A549 (cell line): ENCODE measurements at regions not wholly inside any gene's neighbourhood (a gene's known extent, or its start where the extent isn't known, plus 50 kb on each side); places are given as distances from the start of the nearest gene placed in this dataset.

Source experiments
- ATAC-seq, 2 experiments: fragments of 200-7000 bp in 1 of 2; fragments of >200 bp in 1 of 2; cut with Nextera tagmentation in 1 of 2; cut with Tn5 transposase in 1 of 2; 3 replicates each; pipeline versions ENCODE4 v1.8.0 to v1.9.1; 2018 to 2020; ENCODE audit warnings: mild to moderate bottlenecking in 1 of 2, moderate library complexity in 1 of 2
- CTCF ChIA-PET: fragments of 300-600 bp; sonication (Branson Sonifier 250); formaldehyde crosslinking; extraction: SDS; loops from one replicate; lab custom pipeline; 2021; ENCODE audit warnings: antibody characterized with exemption, inconsistent platforms; lab: Yijun Ruan, JAX
- POLR2A ChIA-PET: fragments of 350-600 bp; formaldehyde crosslinking; extraction: SDS; loops from one replicate; lab custom pipeline; 2021; ENCODE audit warnings: antibody characterized with exemption, inconsistent platforms; lab: Yijun Ruan, JAX
- DNase-seq, 2 experiments: peaks; one replicate each; pipeline versions ENCODE4 v3.0.0 to v3.0.0-alpha.2; 2011 to 2016; ENCODE audit warnings: low read depth in 1 of 2, low spot score in 1 of 2
- FAIRE-seq: peaks from 2 replicates; lab custom pipeline; 2011; peaks lifted over from hg19 to GRCh38; lab: Jason Lieb, UNC
- H3K27ac ChIP-seq, 2 experiments: fragments of >200 bp; sonication (Bioruptor Twin); formaldehyde crosslinking; 3 replicates each; pipeline ENCODE4 v1.5.1; 2016 to 2017
- H3K4me1 ChIP-seq: fragments of >200 bp; sonication (Bioruptor Twin); formaldehyde crosslinking; 3 replicates; pipeline ENCODE4 v1.6.1; 2016
- H3K4me2 ChIP-seq: fragments of >200 bp; sonication (Bioruptor Twin); formaldehyde crosslinking; 3 replicates; pipeline ENCODE4 v1.6.1; 2016
- H3K4me3 ChIP-seq: fragments of >200 bp; sonication (Bioruptor Twin); formaldehyde crosslinking; 3 replicates; pipeline ENCODE4 v1.5.1; 2016
- H3K9me3 ChIP-seq: fragments of >200 bp; sonication (Bioruptor Twin); formaldehyde crosslinking; 3 replicates; pipeline ENCODE4 v1.6.1; 2016
- BHLHE40 ChIP-seq: IDR thresholded peaks from 2 replicates; pipeline ENCODE4 v1.6.1; 2012; ENCODE audit warnings: low read depth, low read length, inconsistent platforms
- CBX2 ChIP-seq: fragments of 200-600 bp; sonication (generic); IDR thresholded peaks from 2 replicates; pipeline ENCODE4 v1.6.1; 2016; ENCODE audit warnings: low read depth, mild to moderate bottlenecking, borderline replicate concordance
- CHD4 ChIP-seq: fragments of 200-600 bp; sonication (generic); IDR thresholded peaks from 2 replicates; pipeline ENCODE4 v1.6.1; 2016; ENCODE audit warnings: antibody characterized with exemption, mild to moderate bottlenecking, borderline replicate concordance
- EHF ChIP-seq: fragments of 250-450 bp; sonication (Bioruptor Pico); IDR thresholded peaks from 2 replicates; pipeline ENCODE4 v1.5.0; 2020; ENCODE audit warnings: mild to moderate bottlenecking
- EHMT2 ChIP-seq: fragments of 200-600 bp; sonication (generic); IDR thresholded peaks from 2 replicates; pipeline ENCODE4 v1.6.1; 2016; ENCODE audit warnings: antibody characterized with exemption, low read depth, mild to moderate bottlenecking, moderate library complexity
- FOSL2 ChIP-seq, 2 experiments: fragments of 450-650 bp in 1 of 2; fragments of >200 bp in 1 of 2; sonication (Bioruptor Twin) in 1 of 2; formaldehyde crosslinking; IDR thresholded peaks; 2 replicates each; pipeline versions ENCODE4 v1.5.0 to v1.6.1; 2016 to 2020; ENCODE audit warnings: mild to moderate bottlenecking in 1 of 2, moderate library complexity in 1 of 2
- FOXS1 ChIP-seq: fragments of 250-450 bp; sonication (Bioruptor Pico); IDR thresholded peaks from 2 replicates; pipeline ENCODE4 v1.5.0; 2020; ENCODE audit warnings: mild to moderate bottlenecking, moderate library complexity
- HMGXB4 ChIP-seq: fragments of 250-450 bp; sonication (Bioruptor Pico); IDR thresholded peaks from 2 replicates; pipeline ENCODE4 v1.5.0; 2021; ENCODE audit warnings: mild to moderate bottlenecking, moderate library complexity, borderline replicate concordance
- HOXA7 ChIP-seq: fragments of 250-450 bp; sonication (Bioruptor Pico); IDR thresholded peaks from 2 replicates; pipeline ENCODE4 v1.5.0; 2020; ENCODE audit warnings: mild to moderate bottlenecking, moderate library complexity
- JUN ChIP-seq, 2 experiments: fragments of >200 bp; sonication (Bioruptor Twin); formaldehyde crosslinking; IDR thresholded peaks; 2 replicates in 1 of 2; 3 replicates in 1 of 2; pipeline ENCODE4 v1.6.1; 2016 to 2017
- MAX ChIP-seq: IDR thresholded peaks from 2 replicates; pipeline ENCODE4 v1.6.1; 2012
- MAZ ChIP-seq: fragments of 150-350 bp; IDR thresholded peaks from 2 replicates; pipeline ENCODE4 v1.6.1; 2014; ENCODE audit warnings: antibody characterized with exemption, low read depth, low read length, borderline replicate concordance
- MYC ChIP-seq: IDR thresholded peaks from 2 replicates; pipeline ENCODE4 v1.6.1; 2012; ENCODE audit warnings: mild to moderate bottlenecking, inconsistent platforms, low read length, improper control_type of control experiment, borderline replicate concordance
- NPAS2 ChIP-seq: fragments of 250-450 bp; sonication (Bioruptor Pico); IDR thresholded peaks from 2 replicates; pipeline ENCODE4 v1.8.0; 2022; ENCODE audit warnings: mild to moderate bottlenecking, moderate library complexity, borderline replicate concordance
- POLR2A ChIP-seq: IDR thresholded peaks from 2 replicates; pipeline ENCODE4 v1.6.1; 2012; ENCODE audit warnings: mild to moderate bottlenecking, low read length
- POLR2AphosphoS2 ChIP-seq: conservative IDR thresholded peaks from 2 replicates; pipeline ENCODE4 v1.6.1; 2012; ENCODE audit warnings: low read length, improper control_type of control experiment, inconsistent platforms
- RAD21 ChIP-seq, 2 experiments: fragments of >200 bp in 1 of 2; sonication (Bioruptor Twin) in 1 of 2; formaldehyde crosslinking in 1 of 2; IDR thresholded peaks in 1 of 2; conservative IDR thresholded peaks in 1 of 2; 2 replicates in 1 of 2; 3 replicates in 1 of 2; pipeline ENCODE4 v1.6.1; 2012 to 2018; ENCODE audit warnings: inconsistent platforms in 1 of 2
- REST ChIP-seq: fragments of 200-600 bp; sonication (generic); IDR thresholded peaks from 2 replicates; pipeline ENCODE4 v1.6.1; 2016; ENCODE audit warnings: antibody characterized with exemption, mild to moderate bottlenecking, moderate library complexity
- RNF2 ChIP-seq: fragments of 200-600 bp; sonication (generic); IDR thresholded peaks from 2 replicates; pipeline ENCODE4 v1.6.1; 2016; ENCODE audit warnings: low read depth, mild to moderate bottlenecking, antibody characterized with exemption, moderate library complexity, borderline replicate concordance
- TFCP2L1 ChIP-seq: fragments of 250-450 bp; sonication (Bioruptor Pico); IDR thresholded peaks from 2 replicates; pipeline ENCODE4 v1.5.0; 2021; ENCODE audit warnings: mild to moderate bottlenecking
- ZFP36 ChIP-seq: fragments of 450-650 bp; IDR thresholded peaks from 2 replicates; pipeline ENCODE4 v1.6.1; 2014; ENCODE audit warnings: borderline replicate concordance; ENCODE audit not compliant: partially characterized antibody
- ZSCAN20 ChIP-seq: fragments of 250-450 bp; sonication (Bioruptor Pico); IDR thresholded peaks from 2 replicates; pipeline ENCODE4 v1.8.0; 2022; ENCODE audit warnings: mild to moderate bottlenecking, moderate library complexity
- WGBS: methylation state at CpG from one replicate; pipeline ENCODE4 v1.1.6; 2017; ENCODE audit errors: missing lambda C conversion rate; 5-methylcytosine and 5-hydroxymethylcytosine counted together

- POLR2A ChIA-PET: no interaction called here
- no peak for FAIRE-seq
Measured at GRCh38 chr18:73421010-73421409, 553.2 kb upstream of the NETO1 start.

GRCh38 chr18:73419531-73419930 lies 551.7 kb upstream of the NETO1 start:
- CTCF ChIA-PET: no interaction called here
- POLR2A ChIA-PET: no interaction called here

More at GRCh38 chr18:73421010-73421409, 553.2 kb upstream of the NETO1 start:
- no peak for DNase-seq
- Histone ChIP-seq H3K4me1 (no peaks in the 10 kb centered on the region), H3K4me2 (no peak overlapping the region), H3K9me3 (no peaks in the 10 kb centered on the region)
- ATAC-seq: no peak
- TF ChIP-seq EHMT2 (no peak), HOXA7 (CRISPR knock-in tag) (no peak), BHLHE40 (no peak), FOSL2 (IDR thresholded peaks at IDR 0.05) (no peak), FOSL2 (CRISPR knock-in tag; IDR thresholded peaks at IDR 0.05) (no peak), NPAS2 (CRISPR knock-in tag) (no peak)
- TF ChIP-seq, all 56 proteins: peak for 0
- H3K4me3 ChIP-seq: no peak overlapping the region
- no peak overlapping the region for H3K27ac ChIP-seq
- CTCF ChIA-PET: no interaction called here

GRCh38 chr18:73414598-73414997 lies 546.8 kb upstream of the NETO1 start:
- ChIA-PET POLR2A (no interaction called here), CTCF (no interaction called here)
- no peak for DNase-seq
- WGBS: 70% methylated on average over 4 of the region's 4 CpGs
- H3K9me3 ChIP-seq: no peaks in the 10 kb centered on the region
- no peak for ATAC-seq
- no peak overlapping the region for H3K4me2 ChIP-seq
- no peak overlapping the region for H3K27ac ChIP-seq
- no peak for TF ChIP-seq CHD4
- TF ChIP-seq RAD21 (conservative IDR thresholded peaks at IDR 0.05 in 1 of 2, IDR thresholded peaks at IDR 0.05 in 1 of 2): no peak
- TF ChIP-seq MYC: no peak
- no peak for TF ChIP-seq POLR2A
- no peak for TF ChIP-seq EHMT2
- TF ChIP-seq HMGXB4: no peak
- no peak for TF ChIP-seq POLR2AphosphoS2
- no peak for TF ChIP-seq MAX
- TF ChIP-seq TFCP2L1: no peak
- no peak for TF ChIP-seq HOXA7 (CRISPR knock-in tag)
- no peak for TF ChIP-seq BHLHE40
- TF ChIP-seq CBX2: no peak
- no peaks in the 10 kb centered on the region for H3K4me1 ChIP-seq
- H3K4me3 ChIP-seq: no peak overlapping the region
- FAIRE-seq: no peak

More at GRCh38 chr18:73419531-73419930, 551.7 kb upstream of the NETO1 start:
- H3K4me2 ChIP-seq: no peak overlapping the region
- H3K4me1 ChIP-seq: no peaks in the 10 kb centered on the region
- H3K4me3 ChIP-seq: no peak overlapping the region
- ATAC-seq (no peak), DNase-seq (no peak)
- no peak overlapping the region for H3K27ac ChIP-seq
- H3K9me3 ChIP-seq: no peaks in the 10 kb centered on the region
- TF ChIP-seq ZSCAN20 (CRISPR knock-in tag): no peak
- TF ChIP-seq JUN (IDR thresholded peaks at IDR 0.05): no peak
- no peak for TF ChIP-seq HOXA7 (CRISPR knock-in tag)
- no peak for TF ChIP-seq EHMT2
- no peak for TF ChIP-seq POLR2AphosphoS2
- no peak for TF ChIP-seq FOXS1
- no peak for TF ChIP-seq POLR2A
- no peak for TF ChIP-seq EHF (CRISPR knock-in tag)
- TF ChIP-seq ZFP36: no peak
- TF ChIP-seq REST: no peak
- TF ChIP-seq MAZ: no peak
- TF ChIP-seq RNF2: no peak
- TF ChIP-seq, all 56 proteins: peak for 0
- FAIRE-seq: no peak
- 68% methylated on average over 4 of the region's 4 CpGs for WGBS
